ENCODE measurements at regions not wholly inside any gene's neighbourhood (a gene's known extent, or its start where the extent isn't known, plus 50 kb on each side); places are given as distances from the start of the nearest gene placed in this dataset.

DNA sequence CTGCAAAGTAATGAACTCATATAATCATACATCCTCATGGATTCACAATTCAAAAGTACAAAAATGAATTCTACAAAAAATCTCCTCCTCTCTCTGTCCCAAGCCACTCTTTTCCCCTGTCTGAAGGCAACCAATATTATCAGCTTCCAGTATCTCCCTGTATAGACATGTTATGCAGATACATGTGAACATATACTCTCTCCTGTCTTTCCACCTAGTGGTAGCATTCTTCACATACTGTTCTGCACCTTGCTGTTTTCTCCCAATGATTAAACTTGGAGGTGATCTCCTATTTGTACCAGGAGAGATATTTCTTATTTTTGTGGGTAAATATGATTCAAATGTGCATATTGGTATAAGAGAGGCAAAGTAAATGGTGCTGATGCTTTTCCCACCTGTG, 416.4 kb downstream of the EPM2A start:
- H3K27me3 ChIP-seq (replicated peaks; ENCODE audit: insufficient read depth, low read depth, low read length, poor library complexity): no peaks in the 10 kb centered on the region
- peaks cover 6% of the 10 kb centered on the region for H3K9me3 ChIP-seq (ENCODE audit: low read depth, low read length, poor library complexity, severe bottlenecking)
- intact Hi-C loops (cut with micrococcal nuclease; ENCODE audit: unreplicated experiment): no loop called here
- H3K36me3 ChIP-seq (ENCODE audit: insufficient read depth, low read length, poor library complexity, severe bottlenecking): no peaks in the 10 kb centered on the region
- H3K27ac ChIP-seq (ENCODE audit: low read depth, low read length, poor library complexity, severe bottlenecking): no peak overlapping the region
- TF ChIP-seq, protein P1, sequence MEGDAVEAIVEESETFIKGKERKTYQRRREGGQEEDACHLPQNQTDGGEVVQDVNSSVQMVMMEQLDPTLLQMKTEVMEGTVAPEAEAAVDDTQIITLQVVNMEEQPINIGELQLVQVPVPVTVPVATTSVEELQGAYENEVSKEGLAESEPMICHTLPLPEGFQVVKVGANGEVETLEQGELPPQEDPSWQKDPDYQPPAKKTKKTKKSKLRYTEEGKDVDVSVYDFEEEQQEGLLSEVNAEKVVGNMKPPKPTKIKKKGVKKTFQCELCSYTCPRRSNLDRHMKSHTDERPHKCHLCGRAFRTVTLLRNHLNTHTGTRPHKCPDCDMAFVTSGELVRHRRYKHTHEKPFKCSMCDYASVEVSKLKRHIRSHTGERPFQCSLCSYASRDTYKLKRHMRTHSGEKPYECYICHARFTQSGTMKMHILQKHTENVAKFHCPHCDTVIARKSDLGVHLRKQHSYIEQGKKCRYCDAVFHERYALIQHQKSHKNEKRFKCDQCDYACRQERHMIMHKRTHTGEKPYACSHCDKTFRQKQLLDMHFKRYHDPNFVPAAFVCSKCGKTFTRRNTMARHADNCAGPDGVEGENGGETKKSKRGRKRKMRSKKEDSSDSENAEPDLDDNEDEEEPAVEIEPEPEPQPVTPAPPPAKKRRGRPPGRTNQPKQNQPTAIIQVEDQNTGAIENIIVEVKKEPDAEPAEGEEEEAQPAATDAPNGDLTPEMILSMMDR (conservative IDR thresholded peaks at IDR 0.05; ENCODE audit: low read depth, low read length): 0 out of 2 replicates have a peak, but pooled peaks have one; percentile 9
- no peak for TF ChIP-seq EZH2 (IDR thresholded peaks at IDR 0.05; ENCODE audit: borderline replicate concordance, low read depth, low read length, poor library complexity, severe bottlenecking)
- H3K4me3 ChIP-seq (ENCODE audit: low read depth, low read length, poor library complexity, severe bottlenecking): no peak overlapping the region
- no peak for DNase-seq (ENCODE audit: low spot score)
- no peaks in the 10 kb centered on the region for H3K4me1 ChIP-seq (ENCODE audit: insufficient read depth, low read length, poor library complexity, severe bottlenecking)
- no TSS peak for BruUV-seq (replicated peaks)
- POLR2A ChIA-PET (ENCODE audit: low non-redundant PET): no interaction called here
- CTCF ChIA-PET: no interaction called here

DNA sequence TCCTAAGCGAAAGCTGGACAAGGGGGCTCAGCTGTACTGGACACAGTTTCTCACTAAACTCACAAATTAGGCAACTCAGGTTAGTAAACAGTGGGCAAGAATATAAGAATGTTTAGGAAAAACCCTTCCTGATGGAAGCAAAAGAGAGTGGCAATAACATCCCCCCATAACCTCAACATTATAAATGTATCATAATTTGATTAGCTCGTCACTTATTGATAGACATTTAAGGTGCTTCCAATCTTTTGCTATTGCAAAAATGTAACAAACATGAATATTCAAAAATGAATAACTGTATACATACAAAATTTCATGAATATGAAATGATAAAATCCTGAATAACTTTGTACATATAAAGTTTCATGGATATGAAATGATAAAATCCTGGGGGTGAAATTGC, 415.7 kb downstream of the EPM2A start:
- CTCF ChIA-PET: no interaction called here

DNA sequence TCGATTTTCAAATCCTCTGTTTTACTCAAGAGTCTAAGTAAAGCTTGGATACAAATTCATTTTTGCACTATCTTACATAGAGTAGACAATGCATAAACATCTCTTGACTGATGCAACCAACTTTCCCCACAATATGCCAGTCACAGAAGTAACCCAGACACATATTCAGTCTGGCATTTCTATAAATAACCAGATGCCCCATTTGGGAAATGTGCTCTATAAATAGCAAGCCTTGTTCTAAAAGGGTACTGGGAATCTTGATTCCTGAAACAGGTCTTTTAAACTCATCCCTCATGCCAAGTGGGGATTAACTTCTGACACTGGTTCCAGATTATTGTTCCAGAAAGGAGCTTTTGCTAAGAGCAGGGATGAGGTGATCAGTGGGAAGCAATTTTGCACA, 411.7 kb downstream of the EPM2A start:
- intact Hi-C loops (cut with micrococcal nuclease; ENCODE audit: unreplicated experiment): no loop called here
- TF ChIP-seq, protein P1 (conservative IDR thresholded peaks at IDR 0.05; ENCODE audit: low read depth, low read length): no peak
- TF ChIP-seq EZH2 (IDR thresholded peaks at IDR 0.05; ENCODE audit: borderline replicate concordance, low read depth, low read length, poor library complexity, severe bottlenecking): no peak
- Histone ChIP-seq H3K27me3 (replicated peaks; ENCODE audit: insufficient read depth, low read depth, low read length, poor library complexity) (no peaks in the 10 kb centered on the region), H3K36me3 (ENCODE audit: insufficient read depth, low read length, poor library complexity, severe bottlenecking) (no peaks in the 10 kb centered on the region), H3K27ac (ENCODE audit: low read depth, low read length, poor library complexity, severe bottlenecking) (no peak overlapping the region), H3K9me3 (ENCODE audit: low read depth, low read length, poor library complexity, severe bottlenecking) (no peaks in the 10 kb centered on the region), H3K4me3 (ENCODE audit: low read depth, low read length, poor library complexity, severe bottlenecking) (no peak overlapping the region), H3K4me1 (ENCODE audit: insufficient read depth, low read length, poor library complexity, severe bottlenecking) (no peaks in the 10 kb centered on the region)
- no TSS peak for BruUV-seq (replicated peaks)
- CTCF ChIA-PET: no interaction called here
- DNase-seq (ENCODE audit: low spot score): no peak
- POLR2A ChIA-PET (ENCODE audit: low non-redundant PET): no interaction called here

More for the DNA sequence above, 415.7 kb downstream of the EPM2A start:
- no peaks in the 10 kb centered on the region for H3K4me1 ChIP-seq (ENCODE audit: insufficient read depth, low read length, poor library complexity, severe bottlenecking)
- no peak for TF ChIP-seq EZH2 (IDR thresholded peaks at IDR 0.05; ENCODE audit: borderline replicate concordance, low read depth, low read length, poor library complexity, severe bottlenecking)
- TF ChIP-seq, protein P1 (conservative IDR thresholded peaks at IDR 0.05; ENCODE audit: low read depth, low read length): no peak
- peaks cover 6% of the 10 kb centered on the region for H3K9me3 ChIP-seq (ENCODE audit: low read depth, low read length, poor library complexity, severe bottlenecking)
- no peaks in the 10 kb centered on the region for H3K27me3 ChIP-seq (replicated peaks; ENCODE audit: insufficient read depth, low read depth, low read length, poor library complexity)
- H3K27ac ChIP-seq (ENCODE audit: low read depth, low read length, poor library complexity, severe bottlenecking): no peak overlapping the region
- DNase-seq (ENCODE audit: low spot score): no peak
- POLR2A ChIA-PET (ENCODE audit: low non-redundant PET): no interaction called here
- H3K4me3 ChIP-seq (ENCODE audit: low read depth, low read length, poor library complexity, severe bottlenecking): no peak overlapping the region
- H3K36me3 ChIP-seq (ENCODE audit: insufficient read depth, low read length, poor library complexity, severe bottlenecking): no peaks in the 10 kb centered on the region
- BruUV-seq (replicated peaks): no TSS peak
- intact Hi-C loops (cut with micrococcal nuclease; ENCODE audit: unreplicated experiment): no loop called here
